Vagina (tissue), 2 donors: ENCODE measurements at regions not wholly inside any gene's neighbourhood (a gene's known extent, or its start where the extent isn't known, plus 50 kb on each side); places are given as distances from the start of the nearest gene placed in this dataset.
"Not testable (repeated sequence)": the region's sequence is repeated elsewhere in the genome, so short reads cannot be mapped to it uniquely, and the experiment has no call there.

Source experiments
- DNase-seq, 2 donors: peaks; one replicate each; pipeline ENCODE4 v3.0.0-alpha.2; 2017; ENCODE audit errors: extremely low spot score in 2 of 2
- H3K27ac ChIP-seq: fragments of 200-600 bp; sonication (generic); one replicate; pipeline ENCODE4 v1.5.1; 2019
- H3K27me3 ChIP-seq: fragments of 200-600 bp; sonication (generic); one replicate; pipeline ENCODE4 v1.5.1; 2019
- H3K36me3 ChIP-seq, 2 donors: fragments of 200-600 bp; sonication (generic); one replicate each; pipeline ENCODE4 v1.5.1; 2017 to 2019
- H3K4me1 ChIP-seq: fragments of 200-600 bp; sonication (generic); one replicate; pipeline ENCODE4 v1.5.1; 2019
- H3K4me3 ChIP-seq, 2 donors: fragments of 200-600 bp; sonication (generic); 1 replicate in 1 of 2; 2 replicates in 1 of 2; pipeline ENCODE4 v1.5.1; 2016 to 2019
- H3K9me3 ChIP-seq: fragments of 200-600 bp; sonication (generic); one replicate; pipeline ENCODE4 v1.5.1; 2019
- POLR2A ChIP-seq, 2 donors: fragments of 450-650 bp; IDR thresholded peaks; one replicate each; pipeline ENCODE4 v1.6.1; 2017; ENCODE audit warnings: antibody characterized with exemption in 2 of 2, mild to moderate bottlenecking in 2 of 2, moderate library complexity in 2 of 2
- POLR2AphosphoS5 ChIP-seq, 2 donors: sonication (generic); formaldehyde crosslinking; IDR thresholded peaks; one replicate each; pipeline ENCODE4 v1.9.0; 2017; ENCODE audit warnings: antibody characterized with exemption in 2 of 2, mild to moderate bottlenecking in 2 of 2, low read depth in 1 of 2; ENCODE audit not compliant: insufficient read depth in 1 of 2
- intact Hi-C: fragments of 100-400 bp; cut with DNase I; formaldehyde crosslinking; loops from one replicate; pipeline ENCODE4 v1.15.1; 2023
- TF ChIP-seq, protein P1 (sequence below), 3 experiments: fragments of 450-650 bp in 2 of 3; fragments of 200-600 bp in 1 of 3; sonication (generic) in 1 of 3; IDR thresholded peaks; one replicate each; pipeline ENCODE4 v1.5.1; 2017 to 2019; ENCODE audit warnings: antibody characterized with exemption in 3 of 3, mild to moderate bottlenecking in 2 of 3, moderate library complexity in 2 of 3

DNA sequence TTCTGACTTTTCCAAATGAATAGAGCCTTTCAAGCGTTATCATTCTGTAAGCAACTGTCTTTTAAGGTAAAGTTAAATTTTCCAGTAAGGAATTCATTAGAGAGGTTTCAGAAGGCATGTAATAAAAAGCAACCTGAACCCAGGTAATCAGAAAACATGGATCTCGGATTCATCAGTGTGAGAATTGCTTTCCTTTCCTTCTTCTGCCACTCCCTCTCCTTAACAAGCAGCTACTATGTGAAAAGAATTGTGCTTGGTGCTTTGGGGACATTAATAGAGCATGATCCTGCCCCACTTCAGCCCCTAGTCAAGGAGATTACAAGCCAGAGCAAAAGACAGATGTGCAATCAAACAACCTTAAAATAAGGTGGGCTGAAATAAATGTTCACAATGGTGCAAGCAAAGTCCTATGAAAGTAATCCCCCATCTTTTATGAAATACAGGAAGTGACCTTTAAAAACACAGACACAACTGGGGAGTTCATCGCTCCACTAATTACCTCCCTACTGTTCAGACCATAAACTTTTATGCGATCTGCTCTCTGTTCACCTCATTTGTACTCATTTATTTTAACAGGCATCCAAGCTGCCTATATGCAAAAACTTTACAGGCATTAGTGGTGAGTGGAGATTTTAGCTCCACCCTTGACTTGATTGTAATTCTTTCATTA lies 122.9 kb upstream of the RASGEF1B start:
- Histone ChIP-seq H3K27ac (no peak overlapping the region), H3K36me3 (no peaks in the 10 kb centered on the region), H3K27me3 (no peaks in the 10 kb centered on the region), H3K9me3 (no peaks in the 10 kb centered on the region), H3K4me1 (no peaks in the 10 kb centered on the region), H3K4me3 (no peak overlapping the region)
- intact Hi-C loops, result no loop called here
- no peak for DNase-seq
- TF ChIP-seq, protein P1, sequence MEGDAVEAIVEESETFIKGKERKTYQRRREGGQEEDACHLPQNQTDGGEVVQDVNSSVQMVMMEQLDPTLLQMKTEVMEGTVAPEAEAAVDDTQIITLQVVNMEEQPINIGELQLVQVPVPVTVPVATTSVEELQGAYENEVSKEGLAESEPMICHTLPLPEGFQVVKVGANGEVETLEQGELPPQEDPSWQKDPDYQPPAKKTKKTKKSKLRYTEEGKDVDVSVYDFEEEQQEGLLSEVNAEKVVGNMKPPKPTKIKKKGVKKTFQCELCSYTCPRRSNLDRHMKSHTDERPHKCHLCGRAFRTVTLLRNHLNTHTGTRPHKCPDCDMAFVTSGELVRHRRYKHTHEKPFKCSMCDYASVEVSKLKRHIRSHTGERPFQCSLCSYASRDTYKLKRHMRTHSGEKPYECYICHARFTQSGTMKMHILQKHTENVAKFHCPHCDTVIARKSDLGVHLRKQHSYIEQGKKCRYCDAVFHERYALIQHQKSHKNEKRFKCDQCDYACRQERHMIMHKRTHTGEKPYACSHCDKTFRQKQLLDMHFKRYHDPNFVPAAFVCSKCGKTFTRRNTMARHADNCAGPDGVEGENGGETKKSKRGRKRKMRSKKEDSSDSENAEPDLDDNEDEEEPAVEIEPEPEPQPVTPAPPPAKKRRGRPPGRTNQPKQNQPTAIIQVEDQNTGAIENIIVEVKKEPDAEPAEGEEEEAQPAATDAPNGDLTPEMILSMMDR (IDR thresholded peaks at IDR 0.05), result no peak
- no peak for TF ChIP-seq POLR2A (IDR thresholded peaks at IDR 0.05)
- TF ChIP-seq POLR2AphosphoS5 (IDR thresholded peaks at IDR 0.05; ENCODE audit: insufficient read depth in 1 of 2, low read depth in 1 of 2), result no peak

DNA sequence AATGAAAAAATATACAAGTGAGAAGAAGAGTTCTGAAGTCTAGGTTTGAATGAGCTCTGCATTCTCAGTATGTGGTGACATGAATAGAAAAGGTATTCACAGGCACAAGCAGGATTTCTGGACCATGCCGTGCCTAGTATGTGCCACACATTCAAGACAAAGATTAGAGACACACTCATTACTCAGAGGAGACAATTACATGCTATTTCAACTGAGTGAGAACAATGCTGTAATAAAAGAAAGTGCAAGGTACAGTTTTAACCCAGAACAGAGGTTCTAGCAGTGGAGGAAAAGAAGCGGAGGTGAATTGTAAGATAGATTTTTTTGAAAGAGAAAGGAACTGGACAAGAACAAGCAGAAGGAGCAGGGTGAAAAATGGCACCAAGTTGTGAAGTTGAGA lies 121.0 kb upstream of the RASGEF1B start:
- no peak for DNase-seq
- Histone ChIP-seq H3K4me1 (no peaks in the 10 kb centered on the region), H3K4me3 (no peak overlapping the region), H3K9me3 (no peaks in the 10 kb centered on the region), H3K27ac (no peak overlapping the region), H3K27me3 (no peaks in the 10 kb centered on the region), H3K36me3 (no peaks in the 10 kb centered on the region)
- intact Hi-C loops, result no loop called here
- TF ChIP-seq POLR2AphosphoS5 (IDR thresholded peaks at IDR 0.05; ENCODE audit: insufficient read depth in 1 of 2, low read depth in 1 of 2) (no peak), POLR2A (IDR thresholded peaks at IDR 0.05) (no peak)
- TF ChIP-seq, protein P1 (IDR thresholded peaks at IDR 0.05), result no peak

DNA sequence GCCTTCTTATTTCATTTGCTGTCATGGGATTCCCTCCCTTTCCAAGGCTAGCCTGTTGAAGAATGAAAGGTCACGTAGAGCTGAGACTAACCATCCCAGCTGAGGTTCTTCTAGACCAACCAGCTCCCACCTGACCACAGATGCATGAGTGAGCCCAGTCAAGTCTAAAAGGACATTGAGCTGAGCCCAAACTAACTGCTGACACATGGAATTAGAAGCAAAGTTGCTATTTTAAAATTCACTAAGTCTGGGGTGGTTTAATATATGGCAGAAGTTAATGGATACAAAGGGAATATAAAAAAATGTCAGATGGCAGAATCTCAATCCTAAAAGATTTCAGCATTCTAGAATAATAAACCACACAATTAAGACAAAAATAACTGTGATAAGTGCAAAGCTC lies 118.9 kb upstream of the RASGEF1B start:
- no peak for DNase-seq
- H3K4me3 ChIP-seq, result no peak overlapping the region
- H3K4me1 ChIP-seq, result no peaks in the 10 kb centered on the region
- intact Hi-C loops, result no loop called here
- TF ChIP-seq, protein P1 (IDR thresholded peaks at IDR 0.05), result no peak
- TF ChIP-seq POLR2AphosphoS5 (IDR thresholded peaks at IDR 0.05; ENCODE audit: insufficient read depth in 1 of 2, low read depth in 1 of 2) (no peak), POLR2A (IDR thresholded peaks at IDR 0.05) (no peak)
- H3K9me3 ChIP-seq, result no peaks in the 10 kb centered on the region
- H3K27ac ChIP-seq, result no peak overlapping the region
- no peaks in the 10 kb centered on the region for H3K36me3 ChIP-seq
- no peaks in the 10 kb centered on the region for H3K27me3 ChIP-seq

DNA sequence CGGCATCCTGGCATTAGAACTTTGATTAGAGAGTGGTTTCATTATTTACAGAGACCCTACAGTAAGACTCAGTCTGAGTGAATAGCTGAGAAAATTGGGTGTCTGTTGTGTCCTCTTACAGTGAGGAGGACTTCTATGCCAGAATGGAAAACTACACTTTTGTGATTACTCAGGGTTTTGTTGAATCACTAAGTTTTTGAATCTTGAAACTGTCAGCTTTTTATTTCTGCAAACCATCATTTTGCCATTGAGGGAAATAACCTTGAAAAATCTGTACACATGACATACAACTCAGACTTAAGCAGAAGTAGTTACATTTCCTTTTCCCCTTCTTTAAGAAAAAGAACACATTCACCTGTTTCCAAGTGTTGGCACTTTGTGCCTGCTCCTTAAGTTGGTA lies 117.6 kb upstream of the RASGEF1B start:
- no peak for TF ChIP-seq POLR2A (IDR thresholded peaks at IDR 0.05)
- TF ChIP-seq POLR2AphosphoS5 (IDR thresholded peaks at IDR 0.05; ENCODE audit: insufficient read depth in 1 of 2, low read depth in 1 of 2), result no peak
- TF ChIP-seq, protein P1 (IDR thresholded peaks at IDR 0.05), result no peak
- no peak for DNase-seq
- Histone ChIP-seq H3K36me3 (no peaks in the 10 kb centered on the region), H3K4me3 (no peak overlapping the region), H3K9me3 (no peaks in the 10 kb centered on the region), H3K27ac (no peak overlapping the region), H3K27me3 (no peaks in the 10 kb centered on the region), H3K4me1 (no peaks in the 10 kb centered on the region)
- intact Hi-C loops, result no loop called here

DNA sequence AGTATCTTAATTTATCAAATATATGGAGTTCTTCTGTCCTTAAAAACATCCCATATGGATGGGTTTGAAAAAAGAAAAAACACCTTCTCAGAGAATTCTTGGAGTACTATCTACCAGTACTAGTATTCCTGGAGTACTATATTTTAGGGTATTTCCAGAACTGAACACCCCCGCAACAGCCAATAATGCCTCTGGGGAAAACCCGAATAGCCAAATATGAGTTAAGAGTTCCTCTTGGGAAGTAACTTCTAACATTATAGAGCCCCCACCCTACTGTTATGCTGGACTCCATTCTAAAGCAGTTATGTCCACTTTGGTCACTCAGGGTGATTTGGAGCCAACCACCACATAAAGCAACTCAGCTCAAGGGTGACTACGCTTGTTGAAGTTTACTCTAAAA lies 115.0 kb upstream of the RASGEF1B start:
- H3K9me3 ChIP-seq, result no peaks in the 10 kb centered on the region
- no peaks in the 10 kb centered on the region for H3K36me3 ChIP-seq
- no peak overlapping the region for H3K4me3 ChIP-seq
- no peaks in the 10 kb centered on the region for H3K4me1 ChIP-seq
- intact Hi-C loops, result no loop called here
- no peaks in the 10 kb centered on the region for H3K27me3 ChIP-seq
- H3K27ac ChIP-seq, result no peak overlapping the region
- TF ChIP-seq POLR2A (IDR thresholded peaks at IDR 0.05) (no peak), POLR2AphosphoS5 (IDR thresholded peaks at IDR 0.05; ENCODE audit: insufficient read depth in 1 of 2, low read depth in 1 of 2) (no peak)
- TF ChIP-seq, protein P1 (IDR thresholded peaks at IDR 0.05), result no peak
- DNase-seq, result no peak

DNA sequence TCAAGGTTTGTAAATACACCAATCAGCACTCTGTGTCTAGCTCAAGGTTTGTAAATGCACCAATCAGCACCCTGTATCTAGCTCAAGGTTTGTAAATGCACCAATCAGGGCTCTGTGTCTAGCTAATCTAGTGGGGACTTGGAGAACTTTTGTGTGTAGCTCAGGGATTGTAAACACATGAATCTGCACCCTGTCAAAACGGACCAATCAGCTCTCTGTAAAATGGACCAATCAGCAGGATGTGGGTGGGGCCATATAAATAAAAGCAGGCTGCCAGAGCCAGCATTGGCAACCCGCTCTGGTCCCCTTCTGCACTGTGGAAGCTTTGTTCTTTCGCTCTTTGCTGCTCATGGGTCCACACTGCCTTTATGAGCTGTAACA lies 109.3 kb upstream of the RASGEF1B start:
- H3K27me3 ChIP-seq, H3K4me3 ChIP-seq, DNase-seq, H3K36me3 ChIP-seq, H3K9me3 ChIP-seq, H3K27ac ChIP-seq, H3K4me1 ChIP-seq, intact Hi-C loops: not testable (repeated sequence)
